Smooth muscle cell (in vitro differentiated cells): ENCODE measurements at regions not wholly inside any gene's neighbourhood (a gene's known extent, or its start where the extent isn't known, plus 50 kb on each side); places are given as distances from the start of the nearest gene placed in this dataset.
A peak's percentile ranks its signal among the peaks of the same experiment; 100 is the strongest.

Experiments used
- DNase-seq: peaks from one replicate; lab custom pipeline; 2025; ENCODE audit not compliant: unreplicated experiment; lab: John Stamatoyannopoulos, UW
- H2AFZ ChIP-seq: fragments of 200-600 bp; sonication (generic); 2 replicates; pipeline ENCODE4 v1.6.0; 2016; ENCODE audit warnings: antibody characterized with exemption, low read depth, mild to moderate bottlenecking
- H3F3A ChIP-seq: fragments of 200-600 bp; sonication (generic); 2 replicates; pipeline ENCODE4 v1.6.0; 2017; ENCODE audit warnings: antibody characterized with exemption, low read depth
- H3K27ac ChIP-seq: fragments of 200-600 bp; sonication (generic); 2 replicates; pipeline ENCODE4 v1.5.1; 2016; ENCODE audit warnings: low read depth, mild to moderate bottlenecking
- H3K27me3 ChIP-seq: fragments of 200-600 bp; sonication (generic); 2 replicates; pipeline ENCODE4 v1.6.1; 2016; ENCODE audit warnings: low read depth, mild to moderate bottlenecking
- H3K36me3 ChIP-seq: fragments of 200-600 bp; sonication (generic); 2 replicates; pipeline ENCODE4 v1.5.1; 2016; ENCODE audit warnings: low read depth
- H3K4me1 ChIP-seq: fragments of 200-600 bp; sonication (generic); 2 replicates; pipeline ENCODE4 v1.5.1; 2016; ENCODE audit warnings: low read depth
- H3K4me2 ChIP-seq: fragments of 200-600 bp; sonication (generic); 2 replicates; pipeline ENCODE4 v1.6.0; 2016; ENCODE audit warnings: mild to moderate bottlenecking
- H3K4me3 ChIP-seq: fragments of 200-600 bp; sonication (generic); 2 replicates; pipeline ENCODE4 v1.5.1; 2016; ENCODE audit warnings: mild to moderate bottlenecking
- H3K79me2 ChIP-seq: fragments of 200-600 bp; sonication (generic); 2 replicates; pipeline ENCODE4 v1.6.0; 2016; ENCODE audit warnings: low read depth, mild to moderate bottlenecking
- H3K9ac ChIP-seq: fragments of 200-600 bp; sonication (generic); 2 replicates; pipeline ENCODE4 v1.6.0; 2016; ENCODE audit warnings: low read depth
- H3K9me3 ChIP-seq: fragments of 200-600 bp; sonication (generic); replicated peaks from 2 replicates; pipeline ENCODE4 v1.5.1; 2016; ENCODE audit warnings: low read depth
- H4K20me1 ChIP-seq: fragments of 200-600 bp; sonication (generic); 2 replicates; pipeline ENCODE4 v1.6.0; 2016; ENCODE audit warnings: low read depth
- CTCF ChIP-seq: fragments of 200-600 bp; sonication (generic); IDR thresholded peaks from 2 replicates; pipeline ENCODE4 v1.5.1; 2017; ENCODE audit warnings: borderline replicate concordance, mild to moderate bottlenecking, antibody characterized with exemption; ENCODE audit not compliant: insufficient read depth, poor library complexity, severe bottlenecking
- WGBS: methylation state at CpG from one replicate; pipeline ENCODE4 v1.1.7; 2016; ENCODE audit warnings: low lambda C conversion rate; 5-methylcytosine and 5-hydroxymethylcytosine counted together

- no peak for DNase-seq
- Histone ChIP-seq H3K9me3 (peaks cover 4% of the 10 kb centered on the region), H3K36me3 (no peaks in the 10 kb centered on the region), H2AFZ (peak overlapping the region; percentile 16), H3K4me3 (no peak overlapping the region), H3K4me2 (no peak overlapping the region), H3K4me1 (no peaks in the 10 kb centered on the region), H3K79me2 (no peaks in the 10 kb centered on the region), H4K20me1 (no peaks in the 10 kb centered on the region), H3F3A (no peaks in the 10 kb centered on the region), H3K27ac (no peak overlapping the region), H3K9ac (no peak overlapping the region), H3K27me3 (no peaks in the 10 kb centered on the region)
- 50% methylated on average over 2 of the region's 2 CpGs for WGBS
- no peak for TF ChIP-seq CTCF
These were observed 1750.4 kb downstream of the SUCLG1 start for GRCh38 chr2:82708681-82709080.

- no peaks in the 10 kb centered on the region for H3F3A ChIP-seq
These were observed 1761.8 kb downstream of the SUCLG1 start for GRCh38 chr2:82697231-82697630.

GRCh38 chr2:82694431-82694830, 1764.6 kb downstream of the SUCLG1 start:
- Histone ChIP-seq H3K27me3 (no peaks in the 10 kb centered on the region), H4K20me1 (no peaks in the 10 kb centered on the region), H3K9me3 (no peaks in the 10 kb centered on the region), H3K27ac (no peak overlapping the region), H3K4me3 (no peak overlapping the region), H3K4me1 (no peaks in the 10 kb centered on the region), H2AFZ (no peak overlapping the region), H3F3A (no peaks in the 10 kb centered on the region), H3K4me2 (no peak overlapping the region), H3K36me3 (no peaks in the 10 kb centered on the region), H3K79me2 (no peaks in the 10 kb centered on the region), H3K9ac (no peak overlapping the region)
- DNase-seq, result no peak
- 92% methylated on average over 2 of the region's 2 CpGs for WGBS
- no peak for TF ChIP-seq CTCF

More at GRCh38 chr2:82697231-82697630, 1761.8 kb downstream of the SUCLG1 start:
- H3K9ac ChIP-seq, result no peak overlapping the region
- WGBS, result 90% methylated on average over 1 of the region's 1 CpG
- no peaks in the 10 kb centered on the region for H4K20me1 ChIP-seq
- no peak for DNase-seq
- no peak overlapping the region for H3K4me3 ChIP-seq
- no peaks in the 10 kb centered on the region for H3K4me1 ChIP-seq
- no peak for TF ChIP-seq CTCF
- H2AFZ ChIP-seq, result no peak overlapping the region
- no peak overlapping the region for H3K27ac ChIP-seq
- no peak overlapping the region for H3K4me2 ChIP-seq
- no peaks in the 10 kb centered on the region for H3K79me2 ChIP-seq
- H3K36me3 ChIP-seq, result no peaks in the 10 kb centered on the region
- H3K27me3 ChIP-seq, result no peaks in the 10 kb centered on the region
- no peaks in the 10 kb centered on the region for H3K9me3 ChIP-seq

- Histone ChIP-seq H2AFZ (no peak overlapping the region), H3K36me3 (no peaks in the 10 kb centered on the region), H3K9me3 (no peaks in the 10 kb centered on the region), H3K27ac (no peak overlapping the region), H3K4me3 (no peak overlapping the region), H4K20me1 (no peaks in the 10 kb centered on the region), H3K4me2 (no peak overlapping the region), H3K4me1 (no peaks in the 10 kb centered on the region), H3K79me2 (no peaks in the 10 kb centered on the region), H3K27me3 (no peaks in the 10 kb centered on the region), H3K9ac (no peak overlapping the region), H3F3A (no peaks in the 10 kb centered on the region)
- 99% methylated on average over 2 of the region's 2 CpGs for WGBS
- no peak for TF ChIP-seq CTCF
- no peak for DNase-seq
These were observed 1768.2 kb downstream of the SUCLG1 start for GRCh38 chr2:82690757-82691411.
